Peyer's patch (tissue), 4 donors: ENCODE measurements at regions not wholly inside any gene's neighbourhood (a gene's known extent, or its start where the extent isn't known, plus 50 kb on each side); places are given as distances from the start of the nearest gene placed in this dataset.
A peak's percentile ranks its signal among the peaks of the same experiment; 100 is the strongest.

Experiments used
- DNase-seq, 3 donors: peaks; one replicate each; pipeline ENCODE4 v3.0.0-alpha.2; 2017 to 2019
- H3K27ac ChIP-seq, 4 donors: fragments of 200-600 bp; sonication (generic); one replicate each; pipeline ENCODE4 v1.5.1; 2016 to 2019
- H3K27me3 ChIP-seq, 2 donors: fragments of 200-600 bp; sonication (generic); one replicate each; pipeline ENCODE4 v1.5.1; 2019
- H3K36me3 ChIP-seq, 3 donors: fragments of 200-600 bp; sonication (generic); one replicate each; pipeline ENCODE4 v1.5.1; 2016 to 2019
- H3K4me1 ChIP-seq, 4 donors: fragments of 200-600 bp; sonication (generic); one replicate each; pipeline ENCODE4 v1.5.1; 2016 to 2019
- H3K4me3 ChIP-seq, 4 donors: fragments of 200-600 bp; sonication (generic); 1 replicate in 3 of 4; 2 replicates in 1 of 4; pipeline ENCODE4 v1.5.1; 2016 to 2019; ENCODE audit warnings: mild to moderate bottlenecking in 1 of 4
- H3K9me3 ChIP-seq, 4 donors: fragments of 200-600 bp; sonication (generic); one replicate each; pipeline ENCODE4 v1.5.1; 2016 to 2019; ENCODE audit warnings: mild to moderate bottlenecking in 1 of 4
- CTCF ChIP-seq, 6 experiments: fragments of 450-650 bp in 4 of 6; fragments of 200-600 bp in 2 of 6; sonication (generic) in 1 of 6; IDR thresholded peaks; one replicate each; pipeline ENCODE4 v1.5.1; 2017 to 2019; ENCODE audit warnings: antibody characterized with exemption in 6 of 6, mild to moderate bottlenecking in 3 of 6, moderate library complexity in 1 of 6
- POLR2A ChIP-seq, 2 donors: fragments of 450-650 bp; IDR thresholded peaks; one replicate each; pipeline ENCODE4 v1.5.1; 2017; ENCODE audit warnings: antibody characterized with exemption in 2 of 2, mild to moderate bottlenecking in 2 of 2, moderate library complexity in 2 of 2

- H3K9me3 ChIP-seq = no peaks in the 10 kb centered on the region
- H3K4me1 ChIP-seq = no peaks in the 10 kb centered on the region
- no peak for TF ChIP-seq POLR2A (IDR thresholded peaks at IDR 0.05)
- no peak for TF ChIP-seq CTCF (IDR thresholded peaks at IDR 0.05)
- H3K27ac ChIP-seq = no peak overlapping the region
- DNase-seq = no peak
- no peaks in the 10 kb centered on the region for H3K36me3 ChIP-seq
- H3K4me3 ChIP-seq = no peak overlapping the region
- no peaks in the 10 kb centered on the region for H3K27me3 ChIP-seq
Measured at GRCh38 chr1:90206260-90206659, 211.3 kb downstream of the ZNF326 start.

DNA sequence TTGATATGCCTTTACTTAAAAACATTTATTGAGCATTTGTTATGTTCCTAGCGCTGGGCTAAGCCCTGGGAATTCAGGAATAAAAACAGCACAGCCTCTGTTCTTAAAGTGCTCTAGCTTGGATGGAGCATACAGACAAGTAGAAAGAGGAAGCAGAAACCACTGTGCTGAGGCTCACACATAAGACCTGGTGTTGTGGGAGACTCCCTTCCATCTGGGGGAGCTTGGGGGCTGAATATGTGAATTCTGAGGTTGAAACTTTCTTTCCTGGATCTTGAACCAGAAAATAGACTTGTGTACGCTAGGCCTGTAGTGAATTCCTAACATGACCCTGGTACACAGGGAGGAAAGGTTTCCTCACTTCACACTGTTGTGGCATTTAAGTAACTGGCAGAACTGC lies 209.9 kb downstream of the ZNF326 start:
- Histone ChIP-seq H3K27me3 (no peaks in the 10 kb centered on the region), H3K4me3 (no peak overlapping the region), H3K27ac (no peak overlapping the region), H3K9me3 (no peaks in the 10 kb centered on the region), H3K36me3 (no peaks in the 10 kb centered on the region), H3K4me1 (no peaks in the 10 kb centered on the region)
- DNase-seq = no peak
- TF ChIP-seq CTCF (IDR thresholded peaks at IDR 0.05) (no peak), POLR2A (IDR thresholded peaks at IDR 0.05) (no peak)

DNA sequence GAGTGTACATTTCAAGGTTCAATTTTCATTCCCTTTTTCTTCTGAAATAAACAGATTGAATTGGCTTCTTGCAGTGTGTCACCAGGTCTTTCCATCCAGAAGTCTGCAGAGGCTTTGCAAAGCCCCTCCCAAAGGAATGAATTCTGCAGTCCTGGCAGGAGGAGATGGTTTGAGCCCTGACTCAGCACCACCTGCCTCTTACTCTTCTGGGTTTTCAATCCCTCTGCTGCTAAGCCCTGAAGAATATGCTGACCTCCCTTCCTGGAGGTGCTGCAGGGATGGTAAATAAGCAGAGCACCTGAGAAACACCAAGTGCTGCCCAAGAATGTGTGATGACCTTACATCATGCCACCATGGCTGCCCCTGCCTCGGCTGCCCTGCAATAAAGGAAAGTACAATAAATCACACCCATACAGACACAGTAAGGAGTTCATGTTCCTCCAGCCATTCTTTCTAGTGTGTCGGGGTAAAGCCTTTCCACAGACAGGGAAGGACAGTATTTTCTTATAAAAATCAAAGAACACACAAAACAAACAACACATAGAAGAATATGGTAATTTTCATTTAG lies 209.2 kb downstream of the ZNF326 start:
- DNase-seq = no peak
- Histone ChIP-seq H3K9me3 (no peaks in the 10 kb centered on the region), H3K27me3 (no peaks in the 10 kb centered on the region), H3K36me3 (no peaks in the 10 kb centered on the region), H3K27ac (no peak overlapping the region), H3K4me1 (no peaks in the 10 kb centered on the region), H3K4me3 (no peak overlapping the region)
- TF ChIP-seq CTCF (IDR thresholded peaks at IDR 0.05) (no peak), POLR2A (IDR thresholded peaks at IDR 0.05) (no peak)

DNA sequence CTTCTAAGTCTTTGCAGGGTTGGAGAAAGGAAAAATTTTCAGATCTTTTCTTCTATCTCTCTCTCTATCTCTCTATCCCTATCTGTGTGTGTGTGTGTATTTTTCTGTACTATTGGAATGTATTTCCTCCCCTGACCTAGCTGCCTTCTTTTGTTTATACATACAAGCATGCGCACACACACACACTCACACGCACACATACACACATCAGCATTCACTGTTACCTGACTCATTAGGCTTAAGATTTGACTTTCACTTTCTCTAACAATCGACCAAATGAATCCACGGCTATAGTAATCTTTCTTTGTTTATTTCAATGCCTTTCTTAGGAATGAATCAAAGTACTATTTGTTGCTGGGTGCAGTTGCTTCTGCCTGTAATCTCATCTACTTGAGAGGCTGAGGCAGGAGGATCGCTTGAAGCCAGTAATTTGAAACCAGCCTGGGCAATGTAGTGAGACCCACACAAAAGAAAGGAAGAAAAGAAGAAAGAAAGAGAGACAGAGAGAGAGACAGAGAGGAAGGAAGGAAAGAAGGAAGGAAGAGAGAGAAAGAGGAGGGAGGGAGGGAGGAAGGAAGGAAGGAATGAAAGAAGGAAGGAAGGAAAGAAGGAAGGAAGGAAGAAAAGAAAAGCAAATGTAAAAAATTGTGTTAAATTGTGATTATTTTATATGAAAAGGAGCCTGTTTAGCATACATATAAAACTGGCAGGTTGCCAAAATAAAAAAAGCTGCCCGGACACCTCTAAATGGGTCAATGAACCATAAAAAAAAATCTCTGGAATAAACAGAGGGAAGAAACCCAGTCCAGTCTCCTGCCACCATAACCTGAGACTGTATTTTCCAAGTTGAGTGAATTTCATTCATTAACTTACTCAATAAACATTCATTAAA lies 206.8 kb downstream of the ZNF326 start:
- Histone ChIP-seq H3K27me3 (no peaks in the 10 kb centered on the region), H3K4me3 (peak overlapping the region in 2 of 4 donors; percentile 22 to 37), H3K27ac (peak overlapping the region in 1 of 4 donors; percentile 43), H3K36me3 (no peaks in the 10 kb centered on the region), H3K4me1 (no peaks in the 10 kb centered on the region), H3K9me3 (no peaks in the 10 kb centered on the region)
- TF ChIP-seq POLR2A (IDR thresholded peaks at IDR 0.05) (no peak), CTCF (IDR thresholded peaks at IDR 0.05) (no peak)
- peak in 1 of 3 donors; percentile 58 for DNase-seq

DNA sequence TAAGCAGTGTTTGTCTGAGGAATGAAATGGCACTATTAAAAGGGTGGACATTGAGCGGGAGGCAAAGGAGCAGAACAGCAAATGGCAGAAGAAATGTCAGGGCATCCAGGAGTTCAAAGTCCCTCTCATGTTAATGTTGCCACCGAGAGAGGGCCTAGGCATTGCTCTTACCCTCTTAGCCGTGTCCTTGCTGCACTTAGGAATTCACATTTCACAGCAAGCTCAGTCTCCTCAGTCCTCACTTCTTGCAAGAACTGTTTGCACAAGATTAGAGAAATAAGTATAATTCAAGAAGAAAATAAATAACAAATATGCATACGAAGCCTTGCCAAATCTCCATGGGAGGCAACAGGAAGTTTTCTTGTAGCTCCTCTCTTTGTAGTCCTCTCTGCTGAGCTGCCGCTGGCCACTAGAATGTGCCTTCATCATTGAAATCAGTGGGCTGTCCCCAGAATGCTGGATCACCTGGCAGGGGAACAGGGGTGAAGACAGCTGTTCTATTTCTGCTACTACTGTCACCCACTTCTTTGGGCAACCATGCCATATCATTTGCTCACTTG lies 205.8 kb downstream of the ZNF326 start:
- no peak for DNase-seq
- H3K4me1 ChIP-seq = no peaks in the 10 kb centered on the region
- no peaks in the 10 kb centered on the region for H3K27me3 ChIP-seq
- no peak overlapping the region for H3K4me3 ChIP-seq
- H3K9me3 ChIP-seq = no peaks in the 10 kb centered on the region
- no peaks in the 10 kb centered on the region for H3K36me3 ChIP-seq
- TF ChIP-seq POLR2A (IDR thresholded peaks at IDR 0.05) (no peak), CTCF (IDR thresholded peaks at IDR 0.05) (no peak)
- no peak overlapping the region for H3K27ac ChIP-seq
